Dendritic cell treated with granulocyte-macrophage colony-stimulating factor and Interleukin-4, amounts not matched to agents 40 ng/mL and 50 ng/mL, for 4 days (primary cell): ENCODE measurements at regions not wholly inside any gene's neighbourhood (a gene's known extent, or its start where the extent isn't known, plus 50 kb on each side); places are given as distances from the start of the nearest gene placed in this dataset.

ENCODE experiments used
- H3K27ac Mint-ChIP-seq: one replicate; pipeline ENCODE4 v1.8.0; 2022; ENCODE audit warnings: mild to moderate bottlenecking, mixed read lengths
- H3K27me3 Mint-ChIP-seq: one replicate; pipeline ENCODE4 v1.8.0; 2022; ENCODE audit warnings: mild to moderate bottlenecking, mixed read lengths
- H3K36me3 Mint-ChIP-seq: one replicate; pipeline ENCODE4 v1.8.0; 2022; ENCODE audit warnings: low read depth, mixed read lengths
- H3K4me1 Mint-ChIP-seq: one replicate; pipeline ENCODE4 v1.8.0; 2022; ENCODE audit warnings: low read depth, mixed read lengths
- H3K4me3 Mint-ChIP-seq: one replicate; pipeline ENCODE4 v1.8.0; 2022; ENCODE audit warnings: mild to moderate bottlenecking, moderate library complexity, mixed read lengths
- H3K9me3 Mint-ChIP-seq: one replicate; pipeline ENCODE4 v1.8.0; 2022; ENCODE audit warnings: mixed read lengths
- intact Hi-C: fragments of 100-400 bp; cut with micrococcal nuclease; formaldehyde crosslinking; loops from one replicate; pipeline ENCODE4 v1.15.0; 2022

GRCh38 chr9:19551124-19551929, 142.5 kb downstream of the ACER2 start:
- H3K4me1 Mint-ChIP-seq = no peaks in the 10 kb centered on the region
- no peak overlapping the region for H3K27ac Mint-ChIP-seq
- intact Hi-C loops = no loop called here
- no peaks in the 10 kb centered on the region for H3K36me3 Mint-ChIP-seq
- H3K27me3 Mint-ChIP-seq = no peaks in the 10 kb centered on the region
- no peaks in the 10 kb centered on the region for H3K9me3 Mint-ChIP-seq
- H3K4me3 Mint-ChIP-seq = no peak overlapping the region

GRCh38 chr9:19550009-19550408, 141.2 kb downstream of the ACER2 start:
- Mint-ChIP-seq H3K4me3 (no peak overlapping the region), H3K9me3 (peaks cover 4% of the 10 kb centered on the region), H3K36me3 (no peaks in the 10 kb centered on the region), H3K27ac (no peak overlapping the region), H3K4me1 (no peaks in the 10 kb centered on the region), H3K27me3 (no peaks in the 10 kb centered on the region)
- intact Hi-C loops = no loop called here

GRCh38 chr9:19533373-19533772, 124.6 kb downstream of the ACER2 start:
- Mint-ChIP-seq H3K4me3 (no peak overlapping the region), H3K27me3 (no peaks in the 10 kb centered on the region), H3K4me1 (no peaks in the 10 kb centered on the region), H3K27ac (no peak overlapping the region), H3K9me3 (no peaks in the 10 kb centered on the region), H3K36me3 (no peaks in the 10 kb centered on the region)
- intact Hi-C loops = no loop called here

- Mint-ChIP-seq H3K27ac (no peak overlapping the region), H3K27me3 (no peaks in the 10 kb centered on the region), H3K4me1 (no peaks in the 10 kb centered on the region), H3K9me3 (no peaks in the 10 kb centered on the region), H3K36me3 (no peaks in the 10 kb centered on the region), H3K4me3 (no peak overlapping the region)
- intact Hi-C loops = loop anchor here (10.0 kb wide), 1 partner anchor 47 kb away; no protein-coding TSS in a partner anchor
Observed at GRCh38 chr9:19527663-19528062, 118.9 kb downstream of the ACER2 start.

- intact Hi-C loops = loop anchor here (10.0 kb wide), 1 partner anchor 52 kb away; no protein-coding TSS in a partner anchor
- Mint-ChIP-seq H3K4me1 (no peaks in the 10 kb centered on the region), H3K27me3 (no peaks in the 10 kb centered on the region), H3K36me3 (no peaks in the 10 kb centered on the region), H3K27ac (no peak overlapping the region), H3K9me3 (no peaks in the 10 kb centered on the region), H3K4me3 (no peak overlapping the region)
Observed at GRCh38 chr9:19522558-19522957, 113.7 kb downstream of the ACER2 start.

GRCh38 chr9:19521205-19521604, 112.4 kb downstream of the ACER2 start:
- Mint-ChIP-seq H3K36me3 (no peaks in the 10 kb centered on the region), H3K4me1 (no peaks in the 10 kb centered on the region)
- intact Hi-C loops = loop anchor here (10.0 kb wide), 1 partner anchor 54 kb away; no protein-coding TSS in a partner anchor

GRCh38 chr9:19517202-19517942, 108.6 kb downstream of the ACER2 start:
- Mint-ChIP-seq H3K4me1 (no peaks in the 10 kb centered on the region), H3K4me3 (no peak overlapping the region), H3K9me3 (no peaks in the 10 kb centered on the region), H3K36me3 (no peaks in the 10 kb centered on the region), H3K27ac (no peak overlapping the region), H3K27me3 (no peaks in the 10 kb centered on the region)
- intact Hi-C loops = no loop called here

More at GRCh38 chr9:19521205-19521604, 112.4 kb downstream of the ACER2 start:
- H3K4me3 Mint-ChIP-seq = no peak overlapping the region
- no peak overlapping the region for H3K27ac Mint-ChIP-seq
- no peaks in the 10 kb centered on the region for H3K27me3 Mint-ChIP-seq
- H3K9me3 Mint-ChIP-seq = no peaks in the 10 kb centered on the region

- no peaks in the 10 kb centered on the region for H3K36me3 Mint-ChIP-seq
- intact Hi-C loops = no loop called here
- H3K27me3 Mint-ChIP-seq = no peaks in the 10 kb centered on the region
- no peak overlapping the region for H3K4me3 Mint-ChIP-seq
- H3K27ac Mint-ChIP-seq = no peak overlapping the region
- H3K9me3 Mint-ChIP-seq = no peaks in the 10 kb centered on the region
- H3K4me1 Mint-ChIP-seq = no peaks in the 10 kb centered on the region
Observed at GRCh38 chr9:19516348-19516747, 107.5 kb downstream of the ACER2 start.

- Mint-ChIP-seq H3K36me3 (no peaks in the 10 kb centered on the region), H3K4me3 (no peak overlapping the region), H3K9me3 (no peaks in the 10 kb centered on the region), H3K4me1 (no peaks in the 10 kb centered on the region), H3K27ac (no peak overlapping the region), H3K27me3 (no peaks in the 10 kb centered on the region)
- intact Hi-C loops = no loop called here
Observed at GRCh38 chr9:19513671-19514275, 105.0 kb downstream of the ACER2 start.

- H3K27me3 Mint-ChIP-seq = no peaks in the 10 kb centered on the region
- intact Hi-C loops = no loop called here
- no peaks in the 10 kb centered on the region for H3K36me3 Mint-ChIP-seq
- H3K9me3 Mint-ChIP-seq = no peaks in the 10 kb centered on the region
- no peaks in the 10 kb centered on the region for H3K4me1 Mint-ChIP-seq
- no peak overlapping the region for H3K27ac Mint-ChIP-seq
- no peak overlapping the region for H3K4me3 Mint-ChIP-seq
Observed at GRCh38 chr9:19512103-19512832, 103.5 kb downstream of the ACER2 start.

GRCh38 chr9:19511694-19512093, 102.9 kb downstream of the ACER2 start:
- Mint-ChIP-seq H3K27me3 (no peaks in the 10 kb centered on the region), H3K4me3 (no peak overlapping the region)

GRCh38 chr9:19510907-19511306, 102.1 kb downstream of the ACER2 start:
- Mint-ChIP-seq H3K9me3 (no peaks in the 10 kb centered on the region), H3K4me1 (no peaks in the 10 kb centered on the region), H3K36me3 (no peaks in the 10 kb centered on the region), H3K4me3 (no peak overlapping the region), H3K27ac (no peak overlapping the region), H3K27me3 (no peaks in the 10 kb centered on the region)
- intact Hi-C loops = no loop called here

More at GRCh38 chr9:19511694-19512093, 102.9 kb downstream of the ACER2 start:
- H3K4me1 Mint-ChIP-seq = no peaks in the 10 kb centered on the region
- H3K27ac Mint-ChIP-seq = no peak overlapping the region
- H3K9me3 Mint-ChIP-seq = no peaks in the 10 kb centered on the region
- no peaks in the 10 kb centered on the region for H3K36me3 Mint-ChIP-seq
- intact Hi-C loops = no loop called here
